ENCODE measurements at regions not wholly inside any gene's neighbourhood (a gene's known extent, or its start where the extent isn't known, plus 50 kb on each side); places are given as distances from the start of the nearest gene placed in this dataset.
A peak's percentile ranks its signal among the peaks of the same experiment; 100 is the strongest.
"Not testable (repeated sequence)": the region's sequence is repeated elsewhere in the genome, so short reads cannot be mapped to it uniquely, and the experiment has no call there.

GRCh38 chr5:101627770-101628169 is 668.3 kb downstream of the SLCO4C1 start:
- DNase-seq = not testable (repeated sequence)

GRCh38 chr5:101626572-101626971 is 669.5 kb downstream of the SLCO4C1 start:
- DNase-seq = no peak

- DNase-seq = no peak
Observed at GRCh38 chr5:101611039-101611438, 685.0 kb downstream of the SLCO4C1 start.

- DNase-seq = no peak
Observed at GRCh38 chr5:101608322-101608721, 687.8 kb downstream of the SLCO4C1 start.

GRCh38 chr5:101605700-101606099 is 690.4 kb downstream of the SLCO4C1 start:
- peak; percentile 48 to 56 for DNase-seq

- no peak for DNase-seq
Observed at GRCh38 chr5:101600614-101601013, 695.5 kb downstream of the SLCO4C1 start.

GRCh38 chr5:101590384-101590783 is 687.3 kb upstream of the ST8SIA4 start:
- no peak for DNase-seq

GRCh38 chr5:101585366-101585765 is 682.3 kb upstream of the ST8SIA4 start:
- DNase-seq = no peak

GRCh38 chr5:101580591-101580990 is 677.5 kb upstream of the ST8SIA4 start:
- DNase-seq = no peak

GRCh38 chr5:101574017-101574416 is 670.9 kb upstream of the ST8SIA4 start:
- no peak for DNase-seq

- peak; percentile 34 to 75 for DNase-seq
Observed at GRCh38 chr5:101561018-101561417, 657.9 kb upstream of the ST8SIA4 start.

GRCh38 chr5:101543780-101544179 is 640.7 kb upstream of the ST8SIA4 start:
- no peak for DNase-seq

GRCh38 chr5:101539315-101539714 is 636.2 kb upstream of the ST8SIA4 start:
- DNase-seq = no peak

- DNase-seq = no peak
Observed at GRCh38 chr5:101535626-101536025, 632.5 kb upstream of the ST8SIA4 start.

- no peak for DNase-seq
Observed at GRCh38 chr5:101534491-101535110, 631.5 kb upstream of the ST8SIA4 start.

GRCh38 chr5:101532430-101532829 is 629.3 kb upstream of the ST8SIA4 start:
- DNase-seq = no peak

- no peak for DNase-seq
Observed at GRCh38 chr5:101531026-101531425, 627.9 kb upstream of the ST8SIA4 start.

GRCh38 chr5:101529094-101529493 is 626.0 kb upstream of the ST8SIA4 start:
- not testable (repeated sequence) for DNase-seq

GRCh38 chr5:101520417-101520816 is 617.3 kb upstream of the ST8SIA4 start:
- DNase-seq = no peak

- DNase-seq = no peak
Observed at GRCh38 chr5:101517795-101518194, 614.7 kb upstream of the ST8SIA4 start.

GRCh38 chr5:101515721-101516120 is 612.6 kb upstream of the ST8SIA4 start:
- no peak for DNase-seq

- DNase-seq = no peak
Observed at GRCh38 chr5:101505891-101506570, 602.9 kb upstream of the ST8SIA4 start.

- DNase-seq = no peak
Observed at GRCh38 chr5:101482931-101483330, 579.8 kb upstream of the ST8SIA4 start.

GRCh38 chr5:101473483-101473882 is 570.4 kb upstream of the ST8SIA4 start:
- no peak for DNase-seq

GRCh38 chr5:101461455-101461854 is 558.4 kb upstream of the ST8SIA4 start:
- DNase-seq = no peak

Data from NCI-H526 (cell line).